Activated T-helper 9 cell treated with anti-CD3 and anti-CD28 coated beads, Interleukin-2, amount 50 U/mL, for 16 hours (primary cell): ENCODE measurements at regions not wholly inside any gene's neighbourhood (a gene's known extent, or its start where the extent isn't known, plus 50 kb on each side); places are given as distances from the start of the nearest gene placed in this dataset.
"Not testable (repeated sequence)": the region's sequence is repeated elsewhere in the genome, so short reads cannot be mapped to it uniquely, and the experiment has no call there.

ENCODE experiments used
- DNase-seq: peaks from one replicate; pipeline ENCODE4 v3.0.0-alpha.2; 2020; ENCODE audit warnings: low read depth

DNA sequence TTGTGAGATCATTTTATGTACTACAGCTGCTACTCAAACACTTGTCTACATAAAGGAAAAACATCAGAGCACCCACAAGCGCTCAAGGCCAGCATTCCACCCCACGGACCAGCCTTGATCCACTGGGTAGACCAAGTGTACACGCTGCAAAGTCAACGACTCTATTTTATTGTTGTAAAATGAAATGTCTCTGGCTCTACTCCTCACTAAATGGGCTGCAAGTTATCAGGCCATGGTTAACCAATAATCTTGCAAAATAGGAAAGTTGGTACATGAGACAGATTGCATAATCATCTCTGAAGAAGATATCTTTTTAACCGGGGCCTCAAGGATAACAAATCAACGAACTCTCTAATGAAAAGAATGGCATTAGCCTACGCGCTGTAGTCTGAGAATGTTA lies 69.9 kb upstream of the FOXN3 start:
- DNase-seq, result no peak

DNA sequence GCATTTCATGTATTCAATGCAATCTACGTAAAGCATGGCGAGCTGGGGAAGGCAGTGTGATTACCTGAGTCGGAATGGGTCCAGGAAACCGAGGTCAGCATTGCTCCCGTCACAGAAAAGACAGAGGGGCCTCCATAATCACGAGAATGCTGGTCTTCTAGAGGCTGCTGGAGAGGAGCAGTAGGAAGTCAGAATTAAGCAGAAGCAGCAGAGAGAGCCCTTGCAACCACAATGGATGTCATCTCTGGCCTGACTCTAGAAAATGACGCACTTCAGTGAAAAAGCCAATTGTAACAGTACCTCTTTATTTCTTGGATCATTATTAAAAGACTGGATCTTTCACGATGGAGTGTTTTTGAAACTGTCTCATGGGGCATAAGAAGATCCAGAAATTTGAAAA lies 69.5 kb upstream of the FOXN3 start:
- no peak for DNase-seq

DNA sequence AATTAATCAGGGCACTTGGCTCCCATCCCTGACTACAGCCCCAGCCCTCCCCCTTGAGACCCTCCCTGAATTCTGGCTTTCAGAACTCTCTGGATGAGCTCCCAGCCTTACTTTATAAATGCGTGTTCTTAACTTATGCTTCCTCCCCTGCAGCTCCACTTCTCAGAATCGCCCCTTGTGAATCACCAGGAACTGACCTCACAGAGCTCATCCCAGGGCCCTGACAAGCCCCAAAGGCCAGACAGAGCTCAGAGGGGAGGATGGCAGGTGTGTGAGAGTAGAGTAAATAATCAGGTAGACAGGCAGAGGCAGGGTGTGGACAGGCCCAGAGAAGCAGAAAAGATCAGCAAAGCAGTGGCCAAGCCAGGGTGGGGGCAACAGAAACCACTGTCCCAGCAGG lies 68.2 kb upstream of the FOXN3 start:
- DNase-seq, result no peak

DNA sequence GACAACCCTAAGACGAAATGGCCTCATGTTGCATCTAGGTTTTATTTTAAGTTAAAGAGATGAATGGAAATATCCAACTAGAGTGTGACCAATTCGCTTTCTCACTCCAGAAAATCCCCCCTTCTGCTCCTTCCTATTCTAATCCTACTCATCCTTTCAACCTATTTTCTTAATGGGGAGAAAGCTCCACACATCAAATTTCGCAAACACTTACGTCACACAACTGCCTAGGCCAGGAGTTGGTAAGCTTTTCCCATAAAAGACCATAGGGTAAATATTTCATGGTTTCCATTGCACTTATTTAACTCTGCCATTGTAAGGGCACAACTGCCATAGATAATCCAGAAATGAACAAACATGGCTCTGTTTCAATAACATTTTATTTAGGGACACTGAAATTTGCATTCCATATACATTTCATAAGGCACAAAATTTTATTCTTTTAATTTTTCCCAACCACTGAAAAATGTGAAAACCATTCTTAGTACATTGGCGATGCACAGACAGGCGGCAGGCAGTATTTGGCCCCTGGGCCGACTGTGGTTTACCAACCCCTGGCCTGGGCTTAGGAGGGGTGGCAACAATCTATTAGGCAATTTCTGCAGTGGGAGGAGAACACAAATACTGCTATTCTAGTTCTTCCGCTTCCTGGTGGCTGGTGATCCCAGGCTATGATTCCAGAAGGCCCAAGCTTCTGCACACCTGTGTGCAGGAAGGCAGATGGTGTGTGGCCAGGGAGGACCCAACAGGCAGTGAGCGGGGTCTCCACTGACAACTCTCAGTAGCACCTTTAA lies 67.2 kb upstream of the FOXN3 start:
- no peak for DNase-seq

DNA sequence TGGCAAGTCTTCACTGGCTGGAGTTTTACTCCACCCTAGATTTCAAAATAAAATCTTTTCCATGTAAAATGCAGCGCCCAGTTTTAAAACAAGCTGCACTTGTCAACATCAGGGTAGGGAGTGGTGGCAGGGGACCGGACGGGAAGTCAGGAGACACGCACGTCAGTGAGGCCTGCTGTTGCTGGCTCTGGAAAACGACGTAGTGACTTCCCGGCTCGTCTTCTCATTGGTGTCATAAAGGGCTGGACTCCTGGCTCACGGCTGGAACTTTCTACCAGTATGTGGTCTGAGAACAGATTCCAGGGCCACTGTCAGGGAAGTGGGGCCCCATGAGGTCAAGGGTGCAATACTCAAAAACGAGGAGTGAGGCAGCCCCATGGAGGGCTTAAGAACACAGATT lies 64.2 kb upstream of the FOXN3 start:
- no peak for DNase-seq

DNA sequence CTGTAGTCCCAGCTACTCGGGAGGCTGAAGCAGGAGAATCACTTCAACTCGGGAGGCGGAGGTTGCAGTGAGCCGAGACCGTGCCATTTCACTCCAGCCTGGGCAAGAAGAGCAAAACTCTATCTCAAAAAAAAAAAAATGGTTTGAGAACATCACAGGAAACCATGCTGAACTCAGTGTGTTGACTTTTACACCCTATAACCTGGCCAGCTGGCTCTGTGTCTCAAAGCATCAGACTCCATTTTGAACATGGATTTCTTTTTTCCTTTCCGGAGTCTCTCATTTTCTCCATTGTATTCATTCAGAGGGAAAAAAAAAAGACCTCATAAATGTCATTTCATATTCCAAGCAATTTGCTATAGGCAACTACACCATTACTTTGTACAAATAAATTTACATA lies 63.2 kb upstream of the FOXN3 start:
- no peak for DNase-seq

DNA sequence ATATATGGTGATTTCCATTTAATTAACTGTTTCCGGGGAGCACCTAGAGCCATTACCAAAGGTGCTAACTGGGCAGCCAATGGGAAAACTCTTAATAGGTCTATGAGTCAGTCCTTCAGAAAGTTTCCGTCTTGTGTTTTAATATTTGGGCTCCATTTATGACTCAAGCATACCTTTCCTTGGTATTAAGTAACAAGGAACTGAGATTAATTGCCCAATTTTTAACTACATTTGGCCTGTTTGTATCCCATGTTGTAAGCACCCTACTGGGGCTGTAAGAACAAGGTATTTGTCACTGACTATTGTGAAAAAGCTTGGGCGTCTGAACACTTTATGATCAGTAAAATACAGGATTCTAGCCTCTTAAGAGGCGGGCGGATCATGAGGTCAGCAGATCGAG lies 62.8 kb upstream of the FOXN3 start:
- no peak for DNase-seq

DNA sequence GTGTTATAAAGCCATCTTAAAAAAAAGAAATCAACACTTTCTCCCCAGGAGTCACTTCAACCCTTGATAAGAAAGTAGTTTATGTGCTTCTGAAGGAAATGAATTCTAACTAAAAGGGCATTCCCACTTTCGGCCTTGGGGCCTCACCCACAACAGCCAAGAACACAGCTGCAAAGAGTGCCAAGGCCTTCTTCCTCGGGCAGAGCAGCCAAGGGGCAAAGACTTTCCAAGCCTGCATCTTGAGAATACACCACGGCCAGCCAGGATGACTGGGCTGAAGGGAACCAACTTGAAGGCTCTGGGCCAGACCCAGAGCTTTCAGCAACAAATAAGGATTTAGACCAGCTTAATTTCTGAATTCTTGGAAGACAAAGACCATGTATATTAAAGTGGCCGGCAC lies 60.4 kb upstream of the FOXN3 start:
- no peak for DNase-seq

DNA sequence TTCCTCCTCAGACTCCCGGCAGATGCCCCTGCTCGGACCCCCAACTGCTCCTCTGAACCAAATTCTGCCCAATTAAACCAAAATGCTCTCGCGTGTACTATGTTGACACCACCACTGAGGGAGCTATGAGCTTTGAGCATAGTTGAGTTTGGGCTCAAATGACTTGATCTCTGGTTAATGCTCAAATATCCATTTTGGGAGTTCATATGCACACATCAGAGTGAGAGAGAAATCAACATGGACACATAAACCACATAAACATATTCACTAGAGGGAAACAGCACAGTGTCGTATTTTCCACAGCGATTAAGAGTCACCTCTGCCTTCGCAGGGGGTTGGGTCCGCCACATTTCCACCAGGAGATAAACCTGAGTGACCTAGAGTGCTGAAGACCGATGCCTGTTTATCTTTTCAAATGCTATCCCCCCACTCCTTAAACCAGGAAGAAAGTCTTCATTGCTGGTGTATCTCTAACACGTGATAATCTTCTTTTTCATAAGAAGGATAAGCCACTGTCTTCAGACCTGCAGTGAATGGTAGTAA lies 59.4 kb upstream of the FOXN3 start:
- no peak for DNase-seq

DNA sequence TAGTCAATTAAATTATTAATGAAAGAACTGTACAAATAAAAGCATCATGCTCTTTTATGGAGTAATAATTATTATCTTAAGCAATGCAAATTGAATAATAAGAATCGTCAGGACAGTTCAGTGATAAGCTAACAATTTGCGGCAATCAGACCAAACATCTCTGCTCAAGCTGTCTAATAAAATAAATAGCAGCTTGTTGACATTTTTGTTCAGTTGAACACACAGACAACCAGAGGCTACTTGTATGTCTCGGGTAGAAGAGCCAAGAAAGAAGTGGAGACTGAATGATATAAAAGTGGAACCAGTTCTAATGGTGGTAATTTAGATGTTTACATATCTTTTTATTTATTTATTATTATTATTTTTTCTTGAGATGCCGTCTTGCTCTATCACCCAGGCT lies 57.4 kb upstream of the FOXN3 start:
- no peak for DNase-seq

DNA sequence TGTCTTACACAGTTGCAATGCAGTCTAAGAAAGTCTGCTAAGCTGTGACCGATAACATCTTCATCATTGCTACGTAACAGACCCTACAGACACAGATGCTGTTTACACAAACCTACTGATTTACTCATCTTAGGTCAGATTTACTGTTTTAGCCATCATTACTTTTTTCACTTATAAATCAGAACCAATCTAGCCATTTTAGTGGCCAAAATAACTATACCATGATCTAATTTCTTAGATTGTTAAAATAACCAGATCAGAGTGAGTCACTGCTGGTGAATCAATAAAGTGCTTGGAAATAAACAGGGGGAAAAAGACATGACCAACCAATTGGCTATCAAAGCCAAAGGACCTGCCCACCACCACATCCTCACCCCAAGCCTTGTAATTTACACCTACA lies 57.0 kb upstream of the FOXN3 start:
- no peak for DNase-seq

DNA sequence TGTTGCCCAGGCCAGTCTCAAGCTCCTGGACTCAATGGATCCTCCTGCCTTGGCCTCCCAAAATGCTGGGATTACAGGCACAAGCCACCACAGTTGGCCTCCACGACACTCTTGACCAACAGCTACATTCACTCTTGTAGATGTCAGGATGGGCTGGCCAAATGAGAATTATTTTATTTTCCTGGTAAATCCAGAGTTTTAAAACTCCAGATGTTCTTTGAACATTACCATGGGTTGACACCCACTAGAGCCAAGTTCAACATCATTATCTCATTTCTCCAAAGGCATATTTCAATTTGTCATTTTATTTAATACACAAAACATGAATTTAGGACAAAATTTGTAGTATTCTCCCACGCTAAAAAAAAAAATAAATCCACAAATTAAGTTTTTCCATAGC lies 56.5 kb upstream of the FOXN3 start:
- no peak for DNase-seq

DNA sequence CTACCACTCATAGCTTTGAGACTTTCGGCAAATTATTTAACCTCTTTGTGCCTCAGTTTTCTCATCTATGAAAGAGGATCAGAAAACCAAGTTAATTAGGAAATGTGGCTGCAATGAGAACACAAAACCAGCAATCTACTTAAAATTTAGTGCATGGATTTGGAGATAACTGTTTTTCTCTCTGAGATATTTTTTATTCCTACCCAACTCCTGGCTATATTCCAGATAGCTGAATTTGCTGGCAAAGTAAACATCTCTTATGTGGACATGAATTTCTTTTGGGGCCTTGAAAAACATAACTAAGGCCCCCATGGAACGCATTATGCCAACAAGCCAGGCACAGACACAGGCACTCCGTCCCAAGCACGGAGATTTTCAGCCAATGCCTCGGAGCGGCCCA lies 53.4 kb upstream of the FOXN3 start:
- DNase-seq, result no peak

DNA sequence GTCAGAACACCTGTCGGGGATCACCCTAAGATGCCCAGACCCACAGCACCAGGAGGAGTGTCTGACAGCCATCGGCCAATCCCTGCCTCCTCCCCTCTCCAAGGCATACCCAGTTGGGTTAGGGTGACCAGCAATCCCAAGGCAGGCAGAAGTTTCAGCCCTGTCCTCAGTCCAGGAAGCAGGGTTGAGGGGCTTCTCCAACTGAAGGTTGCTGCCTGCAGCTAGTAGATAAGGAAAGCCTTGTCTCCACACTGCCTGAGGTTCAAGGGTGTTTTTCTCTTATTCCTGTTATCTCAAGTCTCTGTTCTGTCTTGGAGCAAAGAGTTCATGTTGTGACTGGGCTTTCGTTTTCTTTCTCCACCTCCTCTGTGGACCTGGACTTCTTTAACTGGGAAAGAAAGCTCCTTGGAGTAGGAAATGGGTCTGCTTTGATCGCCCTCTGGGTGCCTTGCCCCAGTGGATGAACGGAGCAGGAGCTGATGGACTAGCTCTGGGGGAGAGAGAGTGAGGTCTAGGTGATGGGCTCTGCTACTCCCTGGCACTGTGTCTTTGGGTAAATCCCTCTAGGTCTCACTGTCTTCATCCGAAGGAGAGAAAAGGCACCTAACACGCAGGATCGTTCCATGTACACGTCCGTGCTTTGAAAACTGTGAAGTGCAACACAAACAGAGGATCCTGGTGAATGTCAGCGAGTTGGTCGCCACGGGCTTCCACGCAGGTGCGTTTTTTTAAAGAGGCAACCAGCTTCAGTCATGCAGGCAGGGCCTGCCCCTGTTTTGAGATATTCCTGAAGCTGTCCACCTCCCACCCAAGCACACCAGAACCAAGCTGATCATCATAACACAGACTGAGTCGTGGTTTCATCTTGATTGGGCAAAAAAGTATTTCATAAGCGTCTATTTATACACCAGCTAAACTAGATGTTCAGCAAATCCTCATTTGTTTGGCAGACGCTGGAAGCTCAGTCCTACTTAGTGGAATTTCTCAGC lies 52.5 kb upstream of the FOXN3 start:
- no peak for DNase-seq

DNA sequence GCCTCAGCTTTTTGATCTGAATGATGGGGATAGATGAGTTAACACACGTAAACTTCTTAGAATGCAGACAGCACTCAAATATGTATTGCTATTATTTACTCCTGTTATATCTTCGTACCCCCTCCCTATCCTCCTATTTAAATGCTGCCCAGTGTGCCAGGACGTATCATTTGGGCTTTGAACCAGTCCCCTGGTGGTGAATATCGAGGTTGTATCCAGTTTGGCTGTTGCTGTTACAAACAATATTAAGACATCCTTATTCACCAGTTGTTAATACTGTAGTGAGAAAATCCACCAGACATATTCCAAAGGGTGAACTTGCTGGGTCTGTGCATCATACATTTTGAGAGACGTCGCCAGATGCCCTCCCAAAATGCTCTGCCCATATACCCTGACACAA lies 51.5 kb upstream of the FOXN3 start:
- DNase-seq, result no peak

DNA sequence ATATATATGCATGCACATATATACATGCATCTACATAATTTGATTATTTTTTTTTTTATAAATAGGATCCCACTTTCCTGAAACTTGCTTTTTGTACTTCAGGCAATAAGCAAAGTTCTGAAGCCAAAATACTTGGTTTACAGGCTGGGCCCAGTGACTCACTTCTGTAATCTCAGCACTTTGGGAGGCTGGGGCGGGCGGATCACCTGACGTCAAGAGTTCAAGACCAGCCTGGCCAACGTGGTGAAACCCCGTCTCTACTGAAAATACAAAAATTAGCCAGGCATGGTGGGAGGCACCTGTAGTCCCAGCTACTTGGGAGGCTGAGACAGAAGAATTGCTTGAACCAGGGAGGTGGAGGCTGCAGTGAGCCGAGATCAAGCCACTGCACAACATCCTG lies 51.0 kb upstream of the FOXN3 start:
- not testable (repeated sequence) for DNase-seq

DNA sequence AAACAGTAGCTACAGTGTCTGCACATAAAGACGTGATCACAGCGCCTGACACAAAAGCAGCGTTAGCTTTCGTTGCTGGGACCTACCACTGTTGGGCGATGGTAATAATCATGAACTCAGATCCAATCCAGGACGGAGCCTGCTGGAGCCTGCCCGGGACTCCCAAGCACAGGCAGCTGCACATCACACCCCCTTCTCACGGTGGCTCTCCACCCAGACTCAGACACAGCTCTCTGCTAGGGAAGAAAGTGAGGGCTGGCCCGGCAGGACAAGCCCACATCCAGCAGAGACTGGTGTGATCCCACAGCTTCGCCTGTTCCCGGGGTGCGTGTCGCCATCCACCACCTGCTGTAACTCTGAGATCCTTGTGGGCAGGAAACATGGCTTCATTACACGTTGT lies 49.9 kb upstream of the FOXN3 start:
- DNase-seq, result no peak
